Esophagus muscularis mucosa (tissue), 4 donors: ENCODE measurements at regions not wholly inside any gene's neighbourhood (a gene's known extent, or its start where the extent isn't known, plus 50 kb on each side); places are given as distances from the start of the nearest gene placed in this dataset.

Experiments
- DNase-seq: peaks from one replicate; pipeline ENCODE4 v3.0.0-alpha.2; 2017; ENCODE audit errors: extremely low spot score
- H3K27ac ChIP-seq, 4 donors: fragments of 200-600 bp; sonication (generic); replicated peaks in 1 of 4; 1 replicate in 3 of 4; 2 replicates in 1 of 4; pipeline ENCODE4 v1.5.1; 2016 to 2019; ENCODE audit warnings: mild to moderate bottlenecking in 1 of 4
- H3K27me3 ChIP-seq, 4 donors: fragments of 200-600 bp; sonication (generic); one replicate each; pipeline versions ENCODE4 v1.5.1 to v1.6.0; 2016 to 2019
- H3K36me3 ChIP-seq, 4 donors: fragments of 200-600 bp; sonication (generic); one replicate each; pipeline ENCODE4 v1.5.1; 2016 to 2019
- H3K4me1 ChIP-seq, 4 donors: fragments of 200-600 bp; sonication (generic); one replicate each; pipeline ENCODE4 v1.5.1; 2016 to 2019
- H3K4me3 ChIP-seq, 4 donors: fragments of 200-600 bp; sonication (generic); 1 replicate in 2 of 4; 2 replicates in 2 of 4; pipeline ENCODE4 v1.5.1; 2016 to 2019; ENCODE audit warnings: mild to moderate bottlenecking in 4 of 4, moderate library complexity in 1 of 4
- H3K9me3 ChIP-seq, 4 donors: fragments of 200-600 bp; sonication (generic); 1 replicate in 3 of 4; 2 replicates in 1 of 4; pipeline ENCODE4 v1.5.1; 2016 to 2019
- CTCF ChIP-seq, 3 experiments: fragments of 200-600 bp in 2 of 3; fragments of 450-650 bp in 1 of 3; sonication (generic) in 2 of 3; IDR thresholded peaks; one replicate each; pipeline ENCODE4 v1.5.1; 2017 to 2019; ENCODE audit warnings: antibody characterized with exemption in 3 of 3, mild to moderate bottlenecking in 2 of 3, moderate library complexity in 1 of 3
- EP300 ChIP-seq: sonication (generic); formaldehyde crosslinking; IDR thresholded peaks from one replicate; pipeline ENCODE4 v1.6.1; 2017; ENCODE audit warnings: antibody characterized with exemption
- POLR2A ChIP-seq: fragments of 450-650 bp; IDR thresholded peaks from one replicate; pipeline ENCODE4 v1.6.1; 2017; ENCODE audit warnings: antibody characterized with exemption, moderate library complexity, mild to moderate bottlenecking, low read depth
- POLR2AphosphoS5 ChIP-seq, 2 donors: sonication (generic); formaldehyde crosslinking; IDR thresholded peaks; one replicate each; pipeline ENCODE4 v1.6.1; 2017; ENCODE audit warnings: antibody characterized with exemption in 2 of 2
- whole genome bisulfite sequencing: methylation state at CpG from one replicate; pipeline ENCODE4 v1.1.5; 2018; 5-methylcytosine and 5-hydroxymethylcytosine counted together
- intact Hi-C: fragments of 100-400 bp; cut with DNase I; formaldehyde crosslinking; loops from one replicate; pipeline ENCODE4 v1.15.1; 2023

DNA sequence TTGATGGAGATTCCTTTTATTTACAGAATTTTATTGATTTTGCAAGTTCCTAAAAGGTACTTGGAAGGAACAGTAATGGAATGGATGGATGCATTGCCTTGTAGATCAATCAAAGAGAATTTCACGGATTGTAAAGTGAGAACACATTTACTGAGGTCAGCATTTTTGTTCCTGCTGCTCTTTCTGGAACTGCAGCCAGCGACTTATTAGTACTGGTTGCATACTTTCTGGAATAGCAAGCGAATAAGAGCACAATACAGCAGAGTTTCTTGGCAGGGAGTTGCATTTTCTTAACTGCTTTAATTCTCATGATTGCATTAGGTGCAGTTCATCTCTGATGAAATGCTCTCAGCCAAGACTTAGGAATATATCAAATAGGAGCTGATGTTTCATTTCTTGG is 106.1 kb upstream of the CHODL start:
- DNase-seq: no peak
- 55% methylated on average over 3 of the region's 3 CpGs for WGBS
- Histone ChIP-seq H3K36me3 (no peaks in the 10 kb centered on the region), H3K27me3 (no peaks in the 10 kb centered on the region), H3K27ac (no peak overlapping the region), H3K4me1 (no peaks in the 10 kb centered on the region), H3K4me3 (no peak overlapping the region), H3K9me3 (no peaks in the 10 kb centered on the region)
- intact Hi-C loops: no loop called here
- TF ChIP-seq POLR2AphosphoS5 (IDR thresholded peaks at IDR 0.05): no peak

GRCh38 chr21:18129526-18129925 is 115.1 kb upstream of the CHODL start:
- Histone ChIP-seq H3K27ac (no peak overlapping the region), H3K9me3 (no peaks in the 10 kb centered on the region), H3K4me3 (no peak overlapping the region), H3K36me3 (no peaks in the 10 kb centered on the region), H3K4me1 (no peaks in the 10 kb centered on the region), H3K27me3 (no peaks in the 10 kb centered on the region)
- WGBS: 27% methylated on average over 1 of the region's 1 CpG
- TF ChIP-seq CTCF (IDR thresholded peaks at IDR 0.05) (no peak), POLR2A (no peak), EP300 (no peak), POLR2AphosphoS5 (IDR thresholded peaks at IDR 0.05) (no peak)
- no peak for DNase-seq
- intact Hi-C loops: no loop called here

DNA sequence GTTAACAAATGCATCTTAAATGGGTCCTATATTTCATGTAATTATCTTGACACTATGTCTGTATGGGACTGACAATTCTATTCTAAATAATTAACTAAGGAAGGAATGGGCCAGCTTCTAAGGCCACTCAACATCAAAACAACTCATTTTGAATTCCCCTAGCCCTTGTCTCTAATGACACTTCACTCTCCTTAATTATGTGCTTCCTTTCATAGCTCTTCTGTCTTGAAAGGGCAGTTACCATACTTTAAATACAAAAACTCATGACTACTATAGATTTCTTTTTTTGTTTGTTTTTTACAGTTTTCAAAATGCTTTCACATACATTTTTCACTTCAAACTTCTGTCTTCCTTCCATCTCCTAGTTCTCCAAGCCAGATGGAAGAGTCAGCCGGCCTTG is 126.1 kb upstream of the CHODL start:
- DNase-seq: no peak
- Histone ChIP-seq H3K36me3 (no peaks in the 10 kb centered on the region), H3K4me3 (no peak overlapping the region), H3K27ac (no peak overlapping the region), H3K4me1 (no peaks in the 10 kb centered on the region), H3K27me3 (no peaks in the 10 kb centered on the region), H3K9me3 (no peaks in the 10 kb centered on the region)
- TF ChIP-seq EP300 (no peak), CTCF (IDR thresholded peaks at IDR 0.05) (no peak), POLR2AphosphoS5 (IDR thresholded peaks at IDR 0.05) (no peak), POLR2A (no peak)
- intact Hi-C loops: no loop called here
- 65% methylated on average over 1 of the region's 1 CpG for WGBS

DNA sequence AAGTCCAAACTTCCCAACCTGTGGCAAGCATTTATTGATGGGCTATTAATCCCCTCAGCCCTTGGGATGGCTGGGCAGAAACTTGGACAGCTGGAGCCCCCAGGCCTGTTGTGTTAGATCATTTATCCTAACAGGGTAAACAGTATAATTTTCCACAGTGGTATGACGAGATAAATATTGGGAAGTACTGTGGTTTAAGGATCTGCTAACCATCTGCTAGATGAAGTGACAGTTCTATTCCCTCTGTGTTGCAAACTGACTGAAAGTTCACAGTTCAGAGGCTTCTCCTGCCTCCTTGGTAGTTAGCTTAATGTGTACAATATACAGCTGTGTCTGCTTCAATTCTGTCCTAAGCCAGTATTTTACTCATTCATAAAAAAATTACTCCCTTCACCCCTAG is 127.5 kb upstream of the CHODL start:
- Histone ChIP-seq H3K4me3 (no peak overlapping the region), H3K4me1 (no peaks in the 10 kb centered on the region), H3K27ac (no peak overlapping the region), H3K27me3 (no peaks in the 10 kb centered on the region), H3K9me3 (no peaks in the 10 kb centered on the region), H3K36me3 (no peaks in the 10 kb centered on the region)
- TF ChIP-seq CTCF (IDR thresholded peaks at IDR 0.05) (no peak), EP300 (no peak), POLR2AphosphoS5 (IDR thresholded peaks at IDR 0.05) (no peak), POLR2A (no peak)
- DNase-seq: no peak
- intact Hi-C loops: no loop called here
- 39% methylated on average over 1 of the region's 1 CpG for WGBS

DNA sequence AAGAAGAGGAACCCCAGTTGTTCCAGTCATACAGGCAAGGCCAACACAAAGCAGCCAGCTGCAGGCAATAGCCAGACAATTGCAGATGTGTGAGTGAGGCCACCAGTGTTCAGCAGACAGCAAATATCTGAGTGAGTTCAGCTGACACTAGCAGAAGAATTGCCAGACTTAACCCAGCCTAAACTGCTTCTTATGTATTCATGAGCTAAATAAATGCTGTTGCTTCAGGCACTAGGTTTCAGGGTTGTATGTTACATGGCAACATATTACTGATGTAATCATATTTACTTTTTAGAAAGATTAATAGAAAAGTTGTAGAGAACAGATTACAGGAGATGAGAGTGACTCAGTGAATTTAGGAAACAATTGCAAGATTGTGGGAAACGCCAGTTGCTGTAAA is 129.8 kb upstream of the CHODL start:
- WGBS: 50% methylated on average over 1 of the region's 1 CpG
- no peak for DNase-seq
- intact Hi-C loops: no loop called here
- no peaks in the 10 kb centered on the region for H3K4me1 ChIP-seq
- H3K27me3 ChIP-seq: no peaks in the 10 kb centered on the region
- no peaks in the 10 kb centered on the region for H3K36me3 ChIP-seq
- no peak overlapping the region for H3K27ac ChIP-seq
- H3K4me3 ChIP-seq: no peak overlapping the region
- TF ChIP-seq POLR2AphosphoS5 (IDR thresholded peaks at IDR 0.05): no peak
- TF ChIP-seq CTCF (IDR thresholded peaks at IDR 0.05): no peak
- no peak for TF ChIP-seq POLR2A
- no peak for TF ChIP-seq EP300
- H3K9me3 ChIP-seq: no peaks in the 10 kb centered on the region
